HepG2 (cell line): ENCODE measurements at regions not wholly inside any gene's neighbourhood (a gene's known extent, or its start where the extent isn't known, plus 50 kb on each side); places are given as distances from the start of the nearest gene placed in this dataset.

Experiments used
- ATAC-seq: fragments of 200-7000 bp; cut with Tn5 transposase; 3 replicates; pipeline ENCODE4 v1.9.1; 2020; ENCODE audit warnings: mild to moderate bottlenecking, moderate library complexity
- BruUV-seq: library from RNA; stranded (reverse); fragments of 400-500 nt; replicated peaks from 2 replicates; lab custom pipeline; 2021; lab: Mats Ljungman, UMichigan
- CTCF ChIA-PET: fragments of 300-600 bp; formaldehyde crosslinking; extraction: SDS; loops from one replicate; lab custom pipeline; 2021; ENCODE audit warnings: low total read pairs, inconsistent platforms, low intra/inter-chr PET ratio; lab: Yijun Ruan, JAX
- POLR2A ChIA-PET: fragments of 350-600 bp; sonication (Branson Sonifier 250); formaldehyde crosslinking; loops from one replicate; lab custom pipeline; 2020; ENCODE audit warnings: antibody characterized with exemption, inconsistent platforms; lab: Yijun Ruan, JAX
- DNase-seq: peaks from one replicate; pipeline ENCODE4 v3.0.0-alpha.2; 2015; ENCODE audit warnings: low spot score
- FAIRE-seq: peaks from 3 replicates; lab custom pipeline; 2011; peaks lifted over from hg19 to GRCh38; lab: Jason Lieb, UNC
- H2AFZ ChIP-seq: one replicate; pipeline ENCODE4 v1.6.1; 2011; ENCODE audit warnings: low read length, inconsistent platforms
- H3K27ac ChIP-seq: fragments of 300-600 bp; 3 replicates; pipeline ENCODE4 v1.8.0; 2011; ENCODE audit warnings: mixed run types, mild to moderate bottlenecking, mixed read lengths, low read length, inconsistent platforms; ENCODE audit not compliant: insufficient read depth; ENCODE audit errors: extremely low read length
- H3K27me3 ChIP-seq, 2 experiments: fragments of 200-600 bp in 1 of 2; 2 replicates in 1 of 2; 3 replicates in 1 of 2; pipeline versions ENCODE4 v1.6.0 to v1.8.0; 2011; ENCODE audit warnings: low read length in 2 of 2, mild to moderate bottlenecking in 2 of 2, moderate library complexity in 2 of 2, inconsistent platforms in 1 of 2; ENCODE audit not compliant: insufficient read depth in 2 of 2, control insufficient read depth in 1 of 2
- H3K36me3 ChIP-seq, 2 experiments: fragments of 200-600 bp in 1 of 2; replicated peaks in 1 of 2; 2 replicates in 1 of 2; 3 replicates in 1 of 2; pipeline versions ENCODE4 v1.5.1 to v1.8.0; 2011; ENCODE audit warnings: low read length in 2 of 2, inconsistent platforms in 1 of 2; ENCODE audit not compliant: insufficient read depth in 2 of 2, control insufficient read depth in 1 of 2
- H3K4me1 ChIP-seq: 2 replicates; pipeline ENCODE4 v1.5.1; 2012; ENCODE audit warnings: low read length, inconsistent platforms; ENCODE audit not compliant: insufficient read depth
- H3K4me2 ChIP-seq: 2 replicates; pipeline ENCODE4 v1.6.0; 2011; ENCODE audit warnings: low read depth, low read length, inconsistent platforms
- H3K4me3 ChIP-seq, 3 experiments: fragments of 200-600 bp in 1 of 3; sonication (generic), shearing (Covaris generic) in 1 of 3; replicated peaks in 1 of 3; 2 replicates each; pipeline ENCODE4 v1.5.1; 2011 to 2016; ENCODE audit warnings: low read length in 3 of 3, inconsistent platforms in 2 of 3, low read depth in 2 of 3, mild to moderate bottlenecking in 2 of 3, control low read depth in 1 of 3, mixed read lengths in 1 of 3; ENCODE audit not compliant: insufficient read depth in 1 of 3
- H3K79me2 ChIP-seq: one replicate; pipeline ENCODE4 v1.6.1; 2011; ENCODE audit warnings: low read length, inconsistent platforms; ENCODE audit not compliant: insufficient read depth
- H3K9ac ChIP-seq: 2 replicates; pipeline ENCODE4 v1.6.0; 2011; ENCODE audit warnings: mild to moderate bottlenecking, low read depth, low read length, inconsistent platforms; ENCODE audit not compliant: insufficient read depth
- H3K9me3 ChIP-seq: 2 replicates; pipeline ENCODE4 v1.5.1; 2012; ENCODE audit warnings: mild to moderate bottlenecking, low read length
- H4K20me1 ChIP-seq: 2 replicates; pipeline ENCODE4 v1.6.0; 2011; ENCODE audit warnings: inconsistent platforms, mild to moderate bottlenecking, low read length, moderate library complexity; ENCODE audit not compliant: insufficient read depth
- ADNP ChIP-seq: sonication (generic); formaldehyde crosslinking; IDR thresholded peaks from 2 replicates; pipeline ENCODE4 v1.4.0; 2020; ENCODE audit warnings: missing genetic modification reagents
- ATF2 ChIP-seq: sonication (generic); formaldehyde crosslinking; IDR thresholded peaks from 2 replicates; pipeline ENCODE4 v1.4.0; 2020; ENCODE audit warnings: missing genetic modification reagents
- ZFP36L2 ChIP-seq: sonication (generic); formaldehyde crosslinking; IDR thresholded peaks from 2 replicates; pipeline ENCODE4 v1.4.0; 2020; ENCODE audit warnings: missing genetic modification reagents
- ZKSCAN8 ChIP-seq: IDR thresholded peaks from 2 replicates; pipeline ENCODE4 v1.6.1; 2016; ENCODE audit warnings: borderline replicate concordance, missing genetic modification reagents, missing compliant biosample characterization
- ZMYM2 ChIP-seq: sonication (generic); formaldehyde crosslinking; IDR thresholded peaks from 2 replicates; pipeline ENCODE4 v1.8.0; 2022; ENCODE audit warnings: mild to moderate bottlenecking, missing genetic modification reagents
- ZNF576 ChIP-seq: sonication (generic); formaldehyde crosslinking; IDR thresholded peaks from 2 replicates; pipeline ENCODE4 v1.4.0; 2020; ENCODE audit warnings: mild to moderate bottlenecking, missing genetic modification reagents
- ZNF747 ChIP-seq: sonication (generic); formaldehyde crosslinking; IDR thresholded peaks from 2 replicates; pipeline ENCODE4 v1.8.1; 2023; ENCODE audit warnings: missing genetic modification reagents, mild to moderate bottlenecking, borderline replicate concordance
- WGBS: methylation state at CpG from one replicate; pipeline ENCODE4 v1.1.6; 2017; ENCODE audit warnings: low lambda C conversion rate; 5-methylcytosine and 5-hydroxymethylcytosine counted together
- in situ Hi-C: cut with HindIII; loops from 2 replicates; pipeline ENCODE4 v1.10.0; 2017; ENCODE audit warnings: low pct_unique_long_range_greater_than_20kb; ENCODE audit not compliant: extremely low pct_ligation_motif_present
- intact Hi-C: fragments of 100-400 bp; cut with micrococcal nuclease; formaldehyde crosslinking; loops from one replicate; pipeline ENCODE4 v1.10.0; 2022; ENCODE audit not compliant: unreplicated experiment

GRCh38 chr13:56351041-56351440, 789.7 kb upstream of the PRR20A start (continued):
- no peak for TF ChIP-seq ATF2

- intact Hi-C loops: no loop called here
- H3K9me3 ChIP-seq: peaks cover 83% of the 10 kb centered on the region
- H2AFZ ChIP-seq: no peak overlapping the region
- no peaks in the 10 kb centered on the region for H3K79me2 ChIP-seq
- no peak overlapping the region for H3K9ac ChIP-seq
- ATAC-seq (no peak), DNase-seq (no peak), FAIRE-seq (no peak)
- H3K4me1 ChIP-seq: no peaks in the 10 kb centered on the region
- no TSS peak for BruUV-seq
- no peaks in the 10 kb centered on the region for H3K36me3 ChIP-seq
- in situ Hi-C loops: no loop called here
- H3K4me2 ChIP-seq: no peak overlapping the region
- no peaks in the 10 kb centered on the region for H4K20me1 ChIP-seq
- H3K27me3 ChIP-seq: no peaks in the 10 kb centered on the region
- TF ChIP-seq ZNF747 (CRISPR knock-in tag) (no peak), ZKSCAN8 (CRISPR knock-in tag) (no peak), ADNP (CRISPR knock-in tag) (no peak), ZMYM2 (no peak), ZFP36L2 (CRISPR knock-in tag) (no peak), ZNF576 (no peak)
- H3K4me3 ChIP-seq: no peak overlapping the region
- H3K27ac ChIP-seq: no peak overlapping the region
- POLR2A ChIA-PET: no interaction called here
- CTCF ChIA-PET: no interaction called here
- under 1% methylated on average over 4 of the region's 4 CpGs for WGBS
These were observed 788.4 kb upstream of the PRR20A start for GRCh38 chr13:56352361-56352760.
